ENCODE measurements at regions not wholly inside any gene's neighbourhood (a gene's known extent, or its start where the extent isn't known, plus 50 kb on each side); places are given as distances from the start of the nearest gene placed in this dataset.
"Not testable (repeated sequence)": the region's sequence is repeated elsewhere in the genome, so short reads cannot be mapped to it uniquely, and the experiment has no call there.

DNA sequence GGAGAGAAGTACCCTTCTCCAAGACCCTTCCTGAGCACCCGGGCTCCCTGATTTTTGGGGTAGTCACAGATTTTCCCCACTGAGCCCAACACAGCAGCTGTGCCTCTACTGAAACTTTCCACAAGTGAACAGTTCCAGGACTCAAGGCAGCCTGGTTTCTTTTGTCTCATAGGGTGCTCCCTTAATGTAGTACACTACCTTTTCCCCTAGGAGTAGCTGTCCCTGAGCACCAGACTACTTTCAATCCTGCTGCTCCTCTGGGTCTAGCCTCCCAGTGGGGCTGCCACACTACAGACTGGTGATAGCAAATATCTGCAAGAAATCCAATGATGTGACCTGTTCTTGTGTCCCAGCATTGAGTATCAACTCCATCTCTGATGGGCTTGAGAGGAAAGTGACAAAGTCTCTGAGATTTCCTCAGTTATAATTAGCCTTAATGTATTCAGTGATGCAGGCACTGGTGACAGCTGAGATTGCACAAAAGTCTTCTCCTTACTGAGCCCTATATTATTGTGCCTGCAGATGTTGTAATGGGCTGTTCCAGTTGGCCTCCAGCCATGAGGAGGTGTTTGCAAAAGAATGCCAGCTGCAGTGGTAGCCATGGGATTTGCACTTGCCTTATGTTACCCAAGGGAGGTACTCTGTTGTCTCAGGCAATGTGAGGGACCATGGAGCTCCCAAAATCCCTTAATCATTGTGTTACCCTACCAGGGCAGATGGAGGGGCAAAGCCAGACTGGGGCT lies 1802.5 kb downstream of the EFNA5 start:
- Histone ChIP-seq H3K9me3 (ENCODE audit: low read depth, low read length, poor library complexity, severe bottlenecking) (peaks cover 9% of the 10 kb centered on the region), H3K27me3 (replicated peaks; ENCODE audit: insufficient read depth, low read depth, low read length, poor library complexity) (no peaks in the 10 kb centered on the region), H3K27ac (ENCODE audit: low read depth, low read length, poor library complexity, severe bottlenecking) (no peak overlapping the region), H3K4me1 (ENCODE audit: insufficient read depth, low read length, poor library complexity, severe bottlenecking) (no peaks in the 10 kb centered on the region), H3K36me3 (ENCODE audit: insufficient read depth, low read length, poor library complexity, severe bottlenecking) (peaks cover 4% of the 10 kb centered on the region), H3K4me3 (ENCODE audit: low read depth, low read length, poor library complexity, severe bottlenecking) (no peak overlapping the region)
- CTCF ChIA-PET = no interaction called here
- POLR2A ChIA-PET (ENCODE audit: low non-redundant PET) = no interaction called here
- BruUV-seq (replicated peaks) = no TSS peak
- intact Hi-C loops (cut with micrococcal nuclease; ENCODE audit: unreplicated experiment) = no loop called here
- no peak for TF ChIP-seq EZH2 (IDR thresholded peaks at IDR 0.05; ENCODE audit: borderline replicate concordance, low read depth, low read length, poor library complexity, severe bottlenecking)
- TF ChIP-seq, protein P1, sequence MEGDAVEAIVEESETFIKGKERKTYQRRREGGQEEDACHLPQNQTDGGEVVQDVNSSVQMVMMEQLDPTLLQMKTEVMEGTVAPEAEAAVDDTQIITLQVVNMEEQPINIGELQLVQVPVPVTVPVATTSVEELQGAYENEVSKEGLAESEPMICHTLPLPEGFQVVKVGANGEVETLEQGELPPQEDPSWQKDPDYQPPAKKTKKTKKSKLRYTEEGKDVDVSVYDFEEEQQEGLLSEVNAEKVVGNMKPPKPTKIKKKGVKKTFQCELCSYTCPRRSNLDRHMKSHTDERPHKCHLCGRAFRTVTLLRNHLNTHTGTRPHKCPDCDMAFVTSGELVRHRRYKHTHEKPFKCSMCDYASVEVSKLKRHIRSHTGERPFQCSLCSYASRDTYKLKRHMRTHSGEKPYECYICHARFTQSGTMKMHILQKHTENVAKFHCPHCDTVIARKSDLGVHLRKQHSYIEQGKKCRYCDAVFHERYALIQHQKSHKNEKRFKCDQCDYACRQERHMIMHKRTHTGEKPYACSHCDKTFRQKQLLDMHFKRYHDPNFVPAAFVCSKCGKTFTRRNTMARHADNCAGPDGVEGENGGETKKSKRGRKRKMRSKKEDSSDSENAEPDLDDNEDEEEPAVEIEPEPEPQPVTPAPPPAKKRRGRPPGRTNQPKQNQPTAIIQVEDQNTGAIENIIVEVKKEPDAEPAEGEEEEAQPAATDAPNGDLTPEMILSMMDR (conservative IDR thresholded peaks at IDR 0.05; ENCODE audit: low read depth, low read length) = no peak; the same call in 1 of the 2 replicates
- peak; percentile 74 for DNase-seq (ENCODE audit: low spot score)

DNA sequence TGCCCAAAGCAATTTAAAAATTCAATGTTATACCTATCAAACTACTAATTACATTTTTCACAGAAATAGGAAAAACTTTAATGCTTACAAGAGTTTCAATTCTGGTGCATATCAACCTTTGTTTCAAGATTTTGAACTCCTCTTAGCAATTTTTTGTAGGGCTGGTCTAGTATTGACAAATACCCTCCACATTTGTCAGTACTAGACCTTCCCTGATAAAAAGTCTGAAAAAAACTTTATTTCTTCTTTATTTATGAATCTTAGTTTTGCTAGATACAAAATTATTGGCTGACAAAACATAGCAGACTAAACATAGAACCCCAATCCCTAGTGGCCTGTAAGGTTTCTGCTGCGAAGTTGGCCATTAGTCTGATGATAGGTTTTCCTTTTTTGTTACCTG lies 1804.9 kb downstream of the EFNA5 start:
- TF ChIP-seq, protein P1 (conservative IDR thresholded peaks at IDR 0.05; ENCODE audit: low read depth, low read length) = no peak
- no peak for TF ChIP-seq EZH2 (IDR thresholded peaks at IDR 0.05; ENCODE audit: borderline replicate concordance, low read depth, low read length, poor library complexity, severe bottlenecking)
- Histone ChIP-seq H3K4me1 (ENCODE audit: insufficient read depth, low read length, poor library complexity, severe bottlenecking) (no peaks in the 10 kb centered on the region), H3K9me3 (ENCODE audit: low read depth, low read length, poor library complexity, severe bottlenecking) (peaks cover 9% of the 10 kb centered on the region), H3K27ac (ENCODE audit: low read depth, low read length, poor library complexity, severe bottlenecking) (no peak overlapping the region), H3K4me3 (ENCODE audit: low read depth, low read length, poor library complexity, severe bottlenecking) (no peak overlapping the region), H3K36me3 (ENCODE audit: insufficient read depth, low read length, poor library complexity, severe bottlenecking) (peaks cover 4% of the 10 kb centered on the region), H3K27me3 (replicated peaks; ENCODE audit: insufficient read depth, low read depth, low read length, poor library complexity) (no peaks in the 10 kb centered on the region)
- POLR2A ChIA-PET (ENCODE audit: low non-redundant PET) = no interaction called here
- no peak for DNase-seq (ENCODE audit: low spot score)
- intact Hi-C loops (cut with micrococcal nuclease; ENCODE audit: unreplicated experiment) = no loop called here
- CTCF ChIA-PET = no interaction called here
- BruUV-seq (replicated peaks) = no TSS peak

GRCh38 chr5:105859350-105859749 lies 1811.4 kb downstream of the EFNA5 start:
- DNase-seq (ENCODE audit: low spot score); H3K4me1 ChIP-seq (ENCODE audit: insufficient read depth, low read length, poor library complexity, severe bottlenecking); CTCF ChIA-PET; H3K4me3 ChIP-seq (ENCODE audit: low read depth, low read length, poor library complexity, severe bottlenecking); H3K27ac ChIP-seq (ENCODE audit: low read depth, low read length, poor library complexity, severe bottlenecking); POLR2A ChIA-PET (ENCODE audit: low non-redundant PET); intact Hi-C loops (cut with micrococcal nuclease; ENCODE audit: unreplicated experiment); H3K27me3 ChIP-seq (replicated peaks; ENCODE audit: insufficient read depth, low read depth, low read length, poor library complexity); H3K9me3 ChIP-seq (ENCODE audit: low read depth, low read length, poor library complexity, severe bottlenecking); BruUV-seq (replicated peaks); H3K36me3 ChIP-seq (ENCODE audit: insufficient read depth, low read length, poor library complexity, severe bottlenecking): not testable (repeated sequence)

DNA sequence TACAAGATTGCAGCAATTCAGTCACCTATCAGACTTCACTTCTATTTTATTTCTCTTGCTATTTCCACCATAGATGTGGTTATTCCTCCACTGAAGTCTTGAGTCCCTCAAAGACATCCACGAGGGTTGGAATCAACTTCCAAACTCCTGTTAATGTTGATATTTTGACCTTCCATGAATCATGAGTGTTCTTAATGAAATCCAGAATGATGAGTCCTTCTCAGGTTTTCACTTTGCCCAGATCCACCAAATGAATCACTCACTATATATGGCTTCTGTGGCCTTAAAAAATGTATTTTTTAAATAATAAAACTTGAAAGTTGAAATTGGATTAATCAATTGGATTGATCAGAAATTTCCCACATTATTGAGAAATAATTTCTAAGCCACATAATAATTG lies 1821.0 kb downstream of the EFNA5 start:
- no peak for DNase-seq (ENCODE audit: low spot score)
- CTCF ChIA-PET = no interaction called here
- BruUV-seq (replicated peaks) = no TSS peak

More for the DNA sequence above, 1821.0 kb downstream of the EFNA5 start:
- TF ChIP-seq, protein P1 (conservative IDR thresholded peaks at IDR 0.05; ENCODE audit: low read depth, low read length) = no peak
- no peak for TF ChIP-seq EZH2 (IDR thresholded peaks at IDR 0.05; ENCODE audit: borderline replicate concordance, low read depth, low read length, poor library complexity, severe bottlenecking)
- intact Hi-C loops (cut with micrococcal nuclease; ENCODE audit: unreplicated experiment) = no loop called here
- H3K9me3 ChIP-seq (ENCODE audit: low read depth, low read length, poor library complexity, severe bottlenecking) = no peaks in the 10 kb centered on the region
- POLR2A ChIA-PET (ENCODE audit: low non-redundant PET) = no interaction called here
- H3K36me3 ChIP-seq (ENCODE audit: insufficient read depth, low read length, poor library complexity, severe bottlenecking) = no peaks in the 10 kb centered on the region
- H3K4me3 ChIP-seq (ENCODE audit: low read depth, low read length, poor library complexity, severe bottlenecking) = no peak overlapping the region
- no peaks in the 10 kb centered on the region for H3K4me1 ChIP-seq (ENCODE audit: insufficient read depth, low read length, poor library complexity, severe bottlenecking)
- no peak overlapping the region for H3K27ac ChIP-seq (ENCODE audit: low read depth, low read length, poor library complexity, severe bottlenecking)
- H3K27me3 ChIP-seq (replicated peaks; ENCODE audit: insufficient read depth, low read depth, low read length, poor library complexity) = no peaks in the 10 kb centered on the region

Measured in A673 (cell line).